HEK293 (cell line): ENCODE measurements at regions not wholly inside any gene's neighbourhood (a gene's known extent, or its start where the extent isn't known, plus 50 kb on each side); places are given as distances from the start of the nearest gene placed in this dataset.
"Not testable (repeated sequence)": the region's sequence is repeated elsewhere in the genome, so short reads cannot be mapped to it uniquely, and the experiment has no call there.

ENCODE experiments used
- CTCF ChIA-PET: fragments of 350-600 bp; formaldehyde crosslinking; extraction: SDS; loops from one replicate; lab custom pipeline; 2021; ENCODE audit warnings: antibody characterized with exemption; lab: Yijun Ruan, JAX
- POLR2A ChIA-PET: fragments of 300-600 bp; formaldehyde crosslinking; extraction: SDS; loops from one replicate; lab custom pipeline; 2020; ENCODE audit warnings: antibody characterized with exemption, inconsistent platforms; lab: Yijun Ruan, JAX
- H3K27ac ChIP-seq: fragments of 200-500 bp; sonication (Bioruptor generic); 2 replicates; pipeline ENCODE4 v1.5.1; 2014; ENCODE audit warnings: low read depth, low read length, control low read depth, inconsistent platforms; ENCODE audit errors: extremely low read depth
- H3K36me3 ChIP-seq, 2 experiments: fragments of 200-500 bp in 1 of 2; sonication (Bioruptor generic) in 1 of 2; 1 replicate in 1 of 2; 2 replicates in 1 of 2; pipeline ENCODE4 v1.5.1; 2014 to 2017; ENCODE audit warnings: inconsistent platforms in 2 of 2, low read length in 2 of 2; ENCODE audit not compliant: control insufficient read depth in 2 of 2, insufficient read depth in 1 of 2
- H3K4me1 ChIP-seq: fragments of 200-500 bp; sonication (Bioruptor generic); 2 replicates; pipeline ENCODE4 v1.5.1; 2014; ENCODE audit warnings: mild to moderate bottlenecking, low read length, inconsistent platforms; ENCODE audit not compliant: control insufficient read depth, insufficient read depth
- H3K4me3 ChIP-seq: 2 replicates; pipeline ENCODE4 v1.5.1; 2011; ENCODE audit warnings: low read depth, mild to moderate bottlenecking, control low read depth, low read length, moderate library complexity
- H3K9me3 ChIP-seq: fragments of 200-500 bp; sonication (Bioruptor generic); 2 replicates; pipeline ENCODE4 v1.5.1; 2014; ENCODE audit warnings: low read depth, low read length, inconsistent platforms; ENCODE audit not compliant: control insufficient read depth, insufficient read depth
- KLF10 ChIP-seq: fragments of 450-650 bp; IDR thresholded peaks from 2 replicates; pipeline ENCODE4 v1.5.1; 2018; ENCODE audit warnings: missing biosample characterization, mild to moderate bottlenecking, missing genetic modification characterization
- MYNN ChIP-seq: fragments of 450-650 bp; formaldehyde crosslinking; IDR thresholded peaks from 2 replicates; pipeline ENCODE4 v1.5.1; 2016; ENCODE audit warnings: missing biosample characterization, missing genetic modification characterization, borderline replicate concordance
- OSR2 ChIP-seq: fragments of 450-650 bp; formaldehyde crosslinking; IDR thresholded peaks from 2 replicates; pipeline ENCODE4 v1.5.1; 2016; ENCODE audit warnings: missing biosample characterization, missing genetic modification characterization
- SP2 ChIP-seq: fragments of 450-650 bp; formaldehyde crosslinking; IDR thresholded peaks from 2 replicates; pipeline ENCODE4 v1.5.1; 2016; ENCODE audit warnings: missing biosample characterization, missing genetic modification characterization
- ZFP3 ChIP-seq: fragments of 450-650 bp; formaldehyde crosslinking; IDR thresholded peaks from 2 replicates; pipeline ENCODE4 v1.5.1; 2016; ENCODE audit warnings: low read depth, missing biosample characterization, missing genetic modification characterization
- ZNF146 ChIP-seq: fragments of 450-650 bp; formaldehyde crosslinking; IDR thresholded peaks from 2 replicates; pipeline ENCODE4 v1.5.1; 2016; ENCODE audit warnings: missing biosample characterization, missing genetic modification characterization
- ZNF184 ChIP-seq: fragments of 450-650 bp; IDR thresholded peaks from 2 replicates; pipeline ENCODE4 v1.5.1; 2018; ENCODE audit warnings: missing biosample characterization, mild to moderate bottlenecking, missing genetic modification characterization
- ZNF19 ChIP-seq: fragments of 450-650 bp; formaldehyde crosslinking; IDR thresholded peaks from 2 replicates; pipeline ENCODE4; 2016; ENCODE audit warnings: missing biosample characterization, missing genetic modification characterization, low read depth
- ZNF223 ChIP-seq: fragments of 450-650 bp; formaldehyde crosslinking; IDR thresholded peaks from 2 replicates; pipeline ENCODE4 v1.5.1; 2016; ENCODE audit warnings: missing biosample characterization, missing genetic modification characterization
- ZNF324 ChIP-seq: fragments of 450-650 bp; formaldehyde crosslinking; IDR thresholded peaks from 2 replicates; pipeline ENCODE4 v1.5.1; 2016; ENCODE audit warnings: missing biosample characterization, missing genetic modification characterization
- ZNF335 ChIP-seq: fragments of 450-650 bp; formaldehyde crosslinking; conservative IDR thresholded peaks from 2 replicates; pipeline ENCODE4 v1.5.1; 2016; ENCODE audit warnings: missing biosample characterization, missing genetic modification characterization
- ZNF433 ChIP-seq: fragments of 450-650 bp; formaldehyde crosslinking; IDR thresholded peaks from 2 replicates; pipeline ENCODE4 v1.5.1; 2016; ENCODE audit warnings: missing biosample characterization, missing genetic modification characterization, low read depth
- ZNF48 ChIP-seq: fragments of 450-650 bp; formaldehyde crosslinking; IDR thresholded peaks from 2 replicates; pipeline ENCODE4 v1.5.1; 2016; ENCODE audit warnings: missing biosample characterization, missing genetic modification characterization
- ZNF548 ChIP-seq: fragments of 450-650 bp; formaldehyde crosslinking; IDR thresholded peaks from 2 replicates; pipeline ENCODE4 v1.5.1; 2016; ENCODE audit warnings: missing biosample characterization, missing genetic modification characterization
- ZNF555 ChIP-seq: fragments of 450-650 bp; formaldehyde crosslinking; conservative IDR thresholded peaks from 2 replicates; pipeline ENCODE4 v1.5.1; 2017; ENCODE audit warnings: missing biosample characterization, mild to moderate bottlenecking, missing genetic modification characterization, inconsistent platforms
- ZNF558 ChIP-seq: fragments of 450-650 bp; formaldehyde crosslinking; IDR thresholded peaks from 2 replicates; pipeline ENCODE4 v1.5.1; 2016; ENCODE audit warnings: missing biosample characterization, missing genetic modification characterization
- ZNF610 ChIP-seq: fragments of 450-650 bp; formaldehyde crosslinking; IDR thresholded peaks from 2 replicates; pipeline ENCODE4 v1.5.1; 2016; ENCODE audit warnings: missing biosample characterization, missing genetic modification characterization, borderline replicate concordance
- TF ChIP-seq, protein P1 (sequence below): fragments of 450-650 bp; formaldehyde crosslinking; IDR thresholded peaks from 2 replicates; pipeline ENCODE4 v1.5.1; 2016; ENCODE audit warnings: missing biosample characterization, missing genetic modification characterization
- TF ChIP-seq, protein P2 (sequence below): fragments of 450-650 bp; formaldehyde crosslinking; IDR thresholded peaks from 2 replicates; pipeline ENCODE4 v1.5.1; 2016; ENCODE audit warnings: missing biosample characterization, missing genetic modification characterization
- TF ChIP-seq, protein P3 (sequence below): fragments of 450-650 bp; formaldehyde crosslinking; IDR thresholded peaks from 2 replicates; pipeline ENCODE4 v1.5.1; 2016; ENCODE audit warnings: missing biosample characterization, missing genetic modification characterization
- TF ChIP-seq, protein P4 (sequence below): IDR thresholded peaks from 2 replicates; pipeline ENCODE4 v1.6.1; 2011; ENCODE audit warnings: mild to moderate bottlenecking, low read depth, low read length, borderline replicate concordance

- H3K9me3 ChIP-seq, H3K4me1 ChIP-seq, POLR2A ChIA-PET, H3K4me3 ChIP-seq, H3K27ac ChIP-seq, CTCF ChIA-PET, H3K36me3 ChIP-seq: not testable (repeated sequence)
- TF ChIP-seq ZNF146, result peak; percentile 61; the same call in 1 of the 2 replicates
- TF ChIP-seq, protein P1, sequence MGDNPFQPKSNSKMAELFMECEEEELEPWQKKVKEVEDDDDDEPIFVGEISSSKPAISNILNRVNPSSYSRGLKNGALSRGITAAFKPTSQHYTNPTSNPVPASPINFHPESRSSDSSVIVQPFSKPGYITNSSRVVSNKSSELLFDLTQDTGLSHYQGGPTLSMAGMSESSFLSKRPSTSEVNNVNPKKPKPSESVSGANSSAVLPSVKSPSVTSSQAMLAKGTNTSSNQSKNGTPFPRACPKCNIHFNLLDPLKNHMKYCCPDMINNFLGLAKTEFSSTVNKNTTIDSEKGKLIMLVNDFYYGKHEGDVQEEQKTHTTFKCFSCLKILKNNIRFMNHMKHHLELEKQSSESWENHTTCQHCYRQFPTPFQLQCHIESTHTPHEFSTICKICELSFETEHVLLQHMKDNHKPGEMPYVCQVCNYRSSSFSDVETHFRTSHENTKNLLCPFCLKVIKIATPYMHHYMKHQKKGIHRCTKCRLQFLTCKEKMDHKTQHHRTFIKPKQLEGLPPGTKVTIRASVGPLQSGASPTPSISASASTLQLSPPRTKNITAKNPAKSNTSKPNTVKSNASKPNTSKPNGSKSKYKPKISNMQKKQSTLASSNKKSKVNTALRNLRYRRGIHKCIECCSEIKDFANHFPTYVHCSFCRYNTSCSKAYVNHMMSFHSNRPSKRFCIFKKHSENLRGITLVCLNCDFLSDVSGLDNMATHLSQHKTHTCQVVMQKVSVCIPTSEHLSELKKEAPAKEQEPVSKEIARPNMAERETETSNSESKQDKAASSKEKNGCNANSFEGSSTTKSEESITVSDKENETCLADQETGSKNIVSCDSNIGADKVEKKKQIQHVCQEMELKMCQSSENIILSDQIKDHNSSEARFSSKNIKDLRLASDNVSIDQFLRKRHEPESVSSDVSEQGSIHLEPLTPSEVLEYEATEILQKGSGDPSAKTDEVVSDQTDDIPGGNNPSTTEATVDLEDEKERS (tag by site-specific recombination), result 0 out of 2 replicates have a peak, but pooled peaks have one; percentile 54
- TF ChIP-seq, all 188 proteins: peak for 2; not testable (repeated sequence) for 186
These were observed 665.0 kb upstream of the KCNMB2 start for GRCh38 chr3:177871267-177871666.

- no peak for TF ChIP-seq ZNF433 (tag by site-specific recombination)
- no peak for TF ChIP-seq ZNF610
- no peak for TF ChIP-seq ZNF48 (tag by site-specific recombination)
- no peak for TF ChIP-seq ZNF555 (tag by site-specific recombination)
- TF ChIP-seq ZNF548 (tag by site-specific recombination), result no peak
- TF ChIP-seq ZFP3 (tag by site-specific recombination), result no peak
- no peak for TF ChIP-seq ZNF19 (tag by site-specific recombination)
- no peak for TF ChIP-seq KLF10 (tag by site-specific recombination)
- TF ChIP-seq, protein P2, sequence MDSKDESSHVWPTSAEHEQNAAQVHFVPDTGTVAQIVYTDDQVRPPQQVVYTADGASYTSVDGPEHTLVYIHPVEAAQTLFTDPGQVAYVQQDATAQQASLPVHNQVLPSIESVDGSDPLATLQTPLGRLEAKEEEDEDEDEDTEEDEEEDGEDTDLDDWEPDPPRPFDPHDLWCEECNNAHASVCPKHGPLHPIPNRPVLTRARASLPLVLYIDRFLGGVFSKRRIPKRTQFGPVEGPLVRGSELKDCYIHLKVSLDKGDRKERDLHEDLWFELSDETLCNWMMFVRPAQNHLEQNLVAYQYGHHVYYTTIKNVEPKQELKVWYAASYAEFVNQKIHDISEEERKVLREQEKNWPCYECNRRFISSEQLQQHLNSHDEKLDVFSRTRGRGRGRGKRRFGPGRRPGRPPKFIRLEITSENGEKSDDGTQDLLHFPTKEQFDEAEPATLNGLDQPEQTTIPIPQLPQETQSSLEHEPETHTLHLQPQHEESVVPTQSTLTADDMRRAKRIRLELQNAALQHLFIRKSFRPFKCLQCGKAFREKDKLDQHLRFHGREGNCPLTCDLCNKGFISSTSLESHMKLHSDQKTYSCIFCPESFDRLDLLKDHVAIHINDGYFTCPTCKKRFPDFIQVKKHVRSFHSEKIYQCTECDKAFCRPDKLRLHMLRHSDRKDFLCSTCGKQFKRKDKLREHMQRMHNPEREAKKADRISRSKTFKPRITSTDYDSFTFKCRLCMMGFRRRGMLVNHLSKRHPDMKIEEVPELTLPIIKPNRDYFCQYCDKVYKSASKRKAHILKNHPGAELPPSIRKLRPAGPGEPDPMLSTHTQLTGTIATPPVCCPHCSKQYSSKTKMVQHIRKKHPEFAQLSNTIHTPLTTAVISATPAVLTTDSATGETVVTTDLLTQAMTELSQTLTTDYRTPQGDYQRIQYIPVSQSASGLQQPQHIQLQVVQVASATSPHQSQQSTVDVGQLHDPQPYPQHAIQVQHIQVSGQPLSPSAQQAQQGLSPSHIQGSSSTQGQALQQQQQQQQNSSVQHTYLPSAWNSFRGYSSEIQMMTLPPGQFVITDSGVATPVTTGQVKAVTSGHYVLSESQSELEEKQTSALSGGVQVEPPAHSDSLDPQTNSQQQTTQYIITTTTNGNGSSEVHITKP (tag by site-specific recombination), result no peak
- no peak for TF ChIP-seq ZNF184 (tag by site-specific recombination)
- Histone ChIP-seq H3K4me1 (no peaks in the 10 kb centered on the region), H3K9me3 (no peaks in the 10 kb centered on the region), H3K27ac (no peak overlapping the region), H3K4me3 (no peak overlapping the region), H3K36me3 (no peaks in the 10 kb centered on the region)
- CTCF ChIA-PET, result interaction anchor here (0.7 kb wide), 1 partner anchor 1002 kb away, joined by 3 read pairs; no protein-coding TSS in a partner anchor
- POLR2A ChIA-PET, result no interaction called here
These were observed 658.0 kb upstream of the KCNMB2 start for GRCh38 chr3:177878192-177878591.

DNA sequence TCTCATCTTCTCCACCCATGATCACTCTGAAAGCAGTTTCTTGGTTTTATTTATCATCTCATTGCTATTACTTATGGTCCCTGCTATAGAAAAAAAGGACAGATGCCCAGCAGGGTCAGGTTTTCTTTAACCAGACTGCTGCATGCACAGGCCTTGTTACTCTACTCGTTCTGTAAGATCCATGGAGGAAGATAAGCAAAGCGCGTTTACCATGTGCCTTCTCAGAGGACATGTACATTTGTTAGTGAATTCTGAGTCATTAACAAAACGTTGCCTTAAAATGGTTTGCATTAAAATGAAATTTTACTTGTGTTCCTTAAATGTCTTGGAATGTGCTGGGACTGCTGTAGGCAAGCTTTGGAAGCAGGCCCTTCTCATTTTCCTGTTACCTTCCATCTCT, 657.3 kb upstream of the KCNMB2 start:
- ChIA-PET POLR2A (no interaction called here), CTCF (interaction anchor here (0.7 kb wide), 1 partner anchor 1003 kb away, joined by 3 read pairs; no protein-coding TSS in a partner anchor)
- no peak overlapping the region for H3K27ac ChIP-seq
- H3K4me1 ChIP-seq, result no peaks in the 10 kb centered on the region
- H3K36me3 ChIP-seq, result no peaks in the 10 kb centered on the region
- no peak overlapping the region for H3K4me3 ChIP-seq
- H3K9me3 ChIP-seq, result no peaks in the 10 kb centered on the region
- TF ChIP-seq, protein P3, sequence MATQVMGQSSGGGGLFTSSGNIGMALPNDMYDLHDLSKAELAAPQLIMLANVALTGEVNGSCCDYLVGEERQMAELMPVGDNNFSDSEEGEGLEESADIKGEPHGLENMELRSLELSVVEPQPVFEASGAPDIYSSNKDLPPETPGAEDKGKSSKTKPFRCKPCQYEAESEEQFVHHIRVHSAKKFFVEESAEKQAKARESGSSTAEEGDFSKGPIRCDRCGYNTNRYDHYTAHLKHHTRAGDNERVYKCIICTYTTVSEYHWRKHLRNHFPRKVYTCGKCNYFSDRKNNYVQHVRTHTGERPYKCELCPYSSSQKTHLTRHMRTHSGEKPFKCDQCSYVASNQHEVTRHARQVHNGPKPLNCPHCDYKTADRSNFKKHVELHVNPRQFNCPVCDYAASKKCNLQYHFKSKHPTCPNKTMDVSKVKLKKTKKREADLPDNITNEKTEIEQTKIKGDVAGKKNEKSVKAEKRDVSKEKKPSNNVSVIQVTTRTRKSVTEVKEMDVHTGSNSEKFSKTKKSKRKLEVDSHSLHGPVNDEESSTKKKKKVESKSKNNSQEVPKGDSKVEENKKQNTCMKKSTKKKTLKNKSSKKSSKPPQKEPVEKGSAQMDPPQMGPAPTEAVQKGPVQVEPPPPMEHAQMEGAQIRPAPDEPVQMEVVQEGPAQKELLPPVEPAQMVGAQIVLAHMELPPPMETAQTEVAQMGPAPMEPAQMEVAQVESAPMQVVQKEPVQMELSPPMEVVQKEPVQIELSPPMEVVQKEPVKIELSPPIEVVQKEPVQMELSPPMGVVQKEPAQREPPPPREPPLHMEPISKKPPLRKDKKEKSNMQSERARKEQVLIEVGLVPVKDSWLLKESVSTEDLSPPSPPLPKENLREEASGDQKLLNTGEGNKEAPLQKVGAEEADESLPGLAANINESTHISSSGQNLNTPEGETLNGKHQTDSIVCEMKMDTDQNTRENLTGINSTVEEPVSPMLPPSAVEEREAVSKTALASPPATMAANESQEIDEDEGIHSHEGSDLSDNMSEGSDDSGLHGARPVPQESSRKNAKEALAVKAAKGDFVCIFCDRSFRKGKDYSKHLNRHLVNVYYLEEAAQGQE (tag by site-specific recombination), result no peak
- TF ChIP-seq SP2 (tag by site-specific recombination), result no peak
- TF ChIP-seq ZNF335 (tag by site-specific recombination), result no peak
- TF ChIP-seq ZNF324, result no peak
- TF ChIP-seq ZNF223 (tag by site-specific recombination), result no peak
- no peak for TF ChIP-seq ZNF558 (tag by site-specific recombination)
- TF ChIP-seq MYNN, result no peak
- TF ChIP-seq, protein P4, sequence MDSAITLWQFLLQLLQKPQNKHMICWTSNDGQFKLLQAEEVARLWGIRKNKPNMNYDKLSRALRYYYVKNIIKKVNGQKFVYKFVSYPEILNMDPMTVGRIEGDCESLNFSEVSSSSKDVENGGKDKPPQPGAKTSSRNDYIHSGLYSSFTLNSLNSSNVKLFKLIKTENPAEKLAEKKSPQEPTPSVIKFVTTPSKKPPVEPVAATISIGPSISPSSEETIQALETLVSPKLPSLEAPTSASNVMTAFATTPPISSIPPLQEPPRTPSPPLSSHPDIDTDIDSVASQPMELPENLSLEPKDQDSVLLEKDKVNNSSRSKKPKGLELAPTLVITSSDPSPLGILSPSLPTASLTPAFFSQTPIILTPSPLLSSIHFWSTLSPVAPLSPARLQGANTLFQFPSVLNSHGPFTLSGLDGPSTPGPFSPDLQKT, result no peak
- TF ChIP-seq OSR2 (tag by site-specific recombination), result no peak
